NCI-H1092 (cell line): ENCODE measurements at regions not wholly inside any gene's neighbourhood (a gene's known extent, or its start where the extent isn't known, plus 50 kb on each side); places are given as distances from the start of the nearest gene placed in this dataset.
"Not testable (repeated sequence)": the region's sequence is repeated elsewhere in the genome, so short reads cannot be mapped to it uniquely, and the experiment has no call there.

Source experiments
- DNase-seq: peaks from one replicate; lab custom pipeline; 2025; lab: John Stamatoyannopoulos, UW

DNA sequence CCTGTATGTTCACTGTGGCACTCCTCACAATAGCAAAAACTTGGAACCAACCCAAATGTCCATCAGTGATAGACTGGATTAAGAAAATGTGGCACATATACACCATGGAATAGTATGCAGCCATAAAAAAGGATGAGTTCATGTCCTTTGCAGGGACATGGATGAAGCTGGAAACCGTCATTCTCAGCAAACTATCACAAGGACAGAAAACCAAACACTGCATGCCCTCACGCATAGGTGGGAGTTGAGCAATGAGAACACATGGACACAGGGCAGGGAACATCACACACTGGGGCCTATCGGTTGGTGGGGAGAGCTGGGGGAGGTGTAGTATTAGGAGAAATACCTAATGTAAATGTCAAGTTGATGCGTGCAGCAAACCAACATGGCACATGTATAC is 275.7 kb upstream of the TLE3 start:
- not testable (repeated sequence) for DNase-seq

GRCh38 chr15:70367913-70368705 is 270.4 kb upstream of the TLE3 start:
- not testable (repeated sequence) for DNase-seq

DNA sequence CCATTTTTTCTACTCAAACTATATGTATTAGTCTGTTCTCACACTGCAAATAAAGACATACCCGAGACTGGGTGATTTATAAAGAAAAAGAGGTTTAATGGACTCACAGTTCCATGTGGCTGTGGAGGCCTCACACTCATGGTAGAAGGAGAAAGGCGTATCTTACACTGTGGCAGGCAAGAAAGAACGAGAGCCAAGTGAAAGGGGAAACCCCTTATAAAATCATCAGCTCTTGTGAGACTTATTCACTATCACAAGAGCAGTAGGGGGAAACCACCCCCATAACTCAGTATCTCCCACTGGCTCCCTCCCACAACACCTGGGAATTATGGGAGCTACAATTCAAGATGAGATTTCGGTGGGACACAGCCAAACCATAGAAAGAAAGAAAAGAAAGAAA is 266.3 kb upstream of the TLE3 start:
- DNase-seq, result not testable (repeated sequence)

DNA sequence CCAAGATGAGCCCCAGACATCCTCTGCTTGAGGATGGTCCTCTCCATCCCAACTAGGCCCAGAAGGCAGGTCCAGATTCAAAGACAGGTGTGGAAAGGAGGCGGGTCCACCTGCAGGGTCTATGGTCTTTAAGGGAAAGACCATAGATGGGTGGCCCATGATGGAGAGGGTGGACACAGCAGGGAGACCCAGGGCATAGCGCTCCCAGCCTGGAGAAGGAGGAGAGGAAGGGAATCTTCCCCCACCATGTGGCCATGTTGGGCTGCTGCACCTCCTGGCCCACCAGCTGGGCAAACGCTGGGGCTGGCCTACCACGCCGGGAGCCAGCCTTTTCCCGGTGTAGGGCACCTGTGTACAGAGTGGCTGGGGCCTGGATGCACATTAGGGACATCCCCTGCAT is 265.2 kb upstream of the TLE3 start:
- peak; percentile 19 for DNase-seq

- no peak for DNase-seq
Measured at GRCh38 chr15:70362350-70362749, 264.6 kb upstream of the TLE3 start.

GRCh38 chr15:70361891-70362290 is 264.2 kb upstream of the TLE3 start:
- no peak for DNase-seq

- no peak for DNase-seq
Measured at GRCh38 chr15:70361106-70361505, 263.4 kb upstream of the TLE3 start.

GRCh38 chr15:70358871-70359647 is 261.3 kb upstream of the TLE3 start:
- DNase-seq, result no peak

- no peak for DNase-seq
Measured at GRCh38 chr15:70358011-70358819, 260.5 kb upstream of the TLE3 start.

DNA sequence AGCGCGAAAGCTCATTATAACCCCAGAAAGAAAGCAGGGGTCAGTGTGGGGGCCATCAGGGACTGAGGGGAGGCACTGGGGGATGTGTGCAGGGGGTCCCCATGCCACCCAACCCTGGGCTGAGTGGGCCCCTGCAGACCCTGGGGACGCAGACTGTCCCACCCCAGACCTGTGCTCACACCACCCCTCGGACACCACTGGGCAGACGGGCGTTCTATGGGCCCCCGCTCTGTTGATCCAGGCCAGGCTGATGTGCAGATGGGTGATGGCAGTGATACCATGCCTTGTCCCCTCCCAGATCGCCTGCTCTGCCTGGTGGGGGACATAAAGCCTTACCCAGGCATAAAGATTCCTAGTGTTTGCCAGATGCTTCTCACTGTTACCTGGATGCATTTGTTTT is 259.7 kb upstream of the TLE3 start:
- no peak for DNase-seq

DNA sequence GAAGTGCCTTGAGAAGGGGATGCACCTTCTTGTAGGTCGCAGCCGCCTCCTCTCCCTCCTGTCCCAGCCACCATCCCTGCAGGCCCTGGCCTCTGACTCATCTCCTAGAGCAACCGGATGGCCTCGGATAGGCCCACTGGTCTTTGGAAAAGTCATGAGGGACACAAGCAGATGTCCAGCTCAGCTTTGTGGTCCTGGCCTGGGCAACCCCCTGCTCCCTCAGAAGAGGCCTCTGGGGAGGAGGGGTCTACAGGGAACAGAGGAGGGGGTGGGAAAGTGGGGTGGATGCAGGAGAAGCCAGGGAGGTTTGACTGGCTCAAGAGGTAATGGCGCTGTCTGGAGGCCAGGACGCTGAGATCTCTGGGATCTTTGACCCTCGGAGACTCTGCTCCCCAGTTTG is 259.2 kb upstream of the TLE3 start:
- no peak for DNase-seq

- no peak for DNase-seq
Measured at GRCh38 chr15:70356062-70356860, 258.5 kb upstream of the TLE3 start.

DNA sequence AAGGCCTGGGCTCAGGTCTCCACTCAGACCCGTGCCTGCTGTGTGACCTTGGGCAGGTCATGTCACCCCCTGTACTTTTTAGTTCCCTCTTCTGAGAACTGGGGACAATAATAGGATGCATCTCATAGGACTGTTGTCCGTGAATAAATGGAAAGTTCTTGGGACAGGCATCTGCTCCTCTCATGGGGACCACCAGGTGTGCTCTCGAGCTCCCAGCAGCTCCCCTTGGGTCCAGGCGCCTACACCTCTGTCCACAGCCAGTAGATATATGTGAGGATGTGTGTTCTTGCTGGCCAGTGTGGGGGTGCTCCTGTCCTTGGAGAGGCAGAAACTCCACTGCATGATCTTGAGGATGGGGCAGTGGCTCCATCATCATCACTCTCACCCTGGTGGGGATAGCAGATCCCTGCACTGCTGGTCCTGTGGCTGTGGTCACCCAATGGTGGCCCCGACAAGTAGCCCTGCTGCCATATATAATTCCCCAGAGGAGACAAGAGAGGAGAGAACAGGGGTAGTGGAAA is 257.6 kb upstream of the TLE3 start:
- DNase-seq, result no peak

DNA sequence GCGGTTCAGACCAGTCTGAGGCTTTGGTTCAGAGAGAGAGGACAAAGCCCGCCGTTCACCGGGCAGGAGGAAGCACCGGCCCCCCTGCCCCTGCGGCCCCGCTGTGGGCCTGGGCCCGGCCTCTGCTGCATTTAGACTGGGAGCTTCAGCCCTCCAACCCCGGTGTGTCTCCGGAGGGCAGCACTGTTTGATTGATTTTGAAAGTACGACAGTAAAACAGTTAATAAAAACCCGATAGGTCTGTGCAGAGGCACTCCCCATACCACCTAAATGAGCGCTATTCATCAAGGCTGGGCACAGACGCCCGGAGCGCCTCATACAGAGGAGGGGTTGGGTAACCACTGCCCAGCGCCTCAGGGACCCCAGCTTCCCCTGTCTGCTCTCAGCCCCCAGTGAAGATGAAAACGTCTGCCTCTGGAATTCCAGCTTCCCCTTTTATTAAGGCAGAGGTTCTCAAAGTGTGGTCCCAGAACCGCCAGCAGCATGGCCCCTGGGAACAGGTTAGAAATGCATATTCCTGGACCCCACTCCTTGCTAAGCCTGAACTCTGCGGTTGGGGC is 256.7 kb upstream of the TLE3 start:
- peak; percentile 64 for DNase-seq

GRCh38 chr15:70353606-70354345 is 256.1 kb upstream of the TLE3 start:
- peak; percentile 64 for DNase-seq

DNA sequence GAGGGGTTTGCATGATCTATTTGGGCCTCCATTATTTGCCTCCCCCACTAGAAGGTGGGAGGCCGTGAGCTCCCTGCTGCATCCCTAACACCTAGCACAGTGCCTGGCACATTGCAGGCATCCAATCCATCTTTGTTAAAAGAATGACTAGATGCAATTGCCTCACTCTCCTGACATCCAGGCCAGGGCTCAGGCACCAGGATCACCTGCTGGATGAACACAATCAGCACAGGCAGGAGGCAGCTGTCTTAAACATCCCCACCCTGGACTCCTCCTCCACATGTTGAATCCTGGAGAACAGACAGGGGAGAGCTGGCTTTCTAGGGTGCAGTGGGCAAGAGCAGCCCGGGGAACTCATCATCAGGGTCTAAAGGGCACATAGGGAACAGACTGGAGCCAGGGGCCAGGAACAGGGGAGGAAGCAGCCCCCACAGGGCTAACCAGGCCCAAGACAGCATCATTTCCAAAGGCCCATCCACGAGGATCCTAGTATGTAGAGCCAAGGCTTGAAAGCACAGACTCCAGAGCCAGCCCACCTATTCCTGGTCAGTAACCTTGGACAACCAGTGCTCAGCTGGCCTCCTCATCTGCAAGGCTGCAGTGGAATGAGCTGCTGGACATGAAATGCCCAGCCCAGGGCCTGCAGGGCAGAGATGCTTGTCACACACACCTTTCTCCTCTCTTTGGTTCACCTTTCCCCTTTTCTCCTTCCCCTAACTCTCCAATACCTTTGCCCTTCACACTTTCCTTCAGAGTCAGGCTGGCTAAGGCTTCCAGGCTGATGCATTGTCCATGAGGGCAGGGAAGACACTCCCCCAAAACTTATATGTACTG is 254.4 kb upstream of the TLE3 start:
- no peak for DNase-seq

DNA sequence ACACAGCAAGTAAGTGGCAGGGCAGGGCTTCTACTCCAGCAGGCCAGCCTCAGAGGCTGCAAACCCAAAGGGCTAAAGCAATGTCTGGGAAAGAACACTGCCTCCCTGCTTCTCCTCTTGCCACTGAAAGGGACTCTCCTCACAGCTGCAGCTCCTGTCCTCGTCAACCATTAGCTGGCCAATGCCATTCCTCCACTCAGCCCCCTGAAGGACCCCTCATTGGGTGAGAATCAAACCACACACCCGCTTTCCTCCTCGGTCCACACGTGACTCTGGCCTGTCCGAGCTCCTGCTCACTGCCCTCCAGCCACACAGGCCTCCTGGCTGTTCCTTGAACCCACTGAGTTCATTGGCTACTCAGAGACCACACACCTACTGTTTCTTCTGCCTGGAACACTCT is 253.7 kb upstream of the TLE3 start:
- DNase-seq, result no peak

GRCh38 chr15:70348581-70349344 is 251.0 kb upstream of the TLE3 start:
- DNase-seq, result peak; percentile 48

GRCh38 chr15:70348226-70348543 is 250.5 kb upstream of the TLE3 start:
- DNase-seq, result peak; percentile 19
